OCI-LY7 (cell line): ENCODE measurements at regions not wholly inside any gene's neighbourhood (a gene's known extent, or its start where the extent isn't known, plus 50 kb on each side); places are given as distances from the start of the nearest gene placed in this dataset.

Experiments
- BruUV-seq: library from RNA; stranded (reverse); fragments of 400-500 nt; replicated peaks from 2 replicates; lab custom pipeline; 2021; lab: Mats Ljungman, UMichigan
- CTCF ChIA-PET: fragments of 300-600 bp; sonication (Branson Sonifier 250); formaldehyde crosslinking; loops from one replicate; lab custom pipeline; 2022; ENCODE audit warnings: antibody characterized with exemption; ENCODE audit not compliant: unreplicated experiment; lab: Charles Lee
- POLR2A ChIA-PET: fragments of 300-600 bp; sonication (Branson Sonifier 250); formaldehyde crosslinking; loops from one replicate; lab custom pipeline; 2022; ENCODE audit warnings: antibody characterized with exemption; lab: Charles Lee
- DNase-seq: peaks from one replicate; pipeline ENCODE4 v3.0.0-alpha.2; 2015; ENCODE audit warnings: low spot score
- H2AFZ ChIP-seq: fragments of 200-600 bp; sonication (generic), shearing (Covaris generic); 2 replicates; pipeline ENCODE4 v1.6.1; 2014; ENCODE audit warnings: mild to moderate bottlenecking, antibody characterized with exemption, low read length, moderate library complexity
- H3K27ac ChIP-seq: fragments of 200-600 bp; sonication (generic); 2 replicates; pipeline ENCODE4 v1.5.1; 2014; ENCODE audit warnings: mixed run types, low read depth, mild to moderate bottlenecking, moderate library complexity, low read length, inconsistent platforms; ENCODE audit not compliant: poor library complexity, severe bottlenecking
- H3K36me3 ChIP-seq: fragments of 200-600 bp; sonication (generic); 2 replicates; pipeline ENCODE4 v1.6.1; 2014; ENCODE audit warnings: mild to moderate bottlenecking, antibody characterized with exemption, low read length, moderate library complexity, mixed read lengths; ENCODE audit not compliant: insufficient read depth
- H3K4me1 ChIP-seq: fragments of 200-600 bp; sonication (generic); 2 replicates; pipeline ENCODE4 v1.5.1; 2014; ENCODE audit warnings: mild to moderate bottlenecking, low read length; ENCODE audit not compliant: insufficient read depth, poor library complexity, severe bottlenecking
- H3K4me2 ChIP-seq: fragments of 200-600 bp; sonication (generic); 2 replicates; pipeline ENCODE4 v1.6.1; 2014; ENCODE audit warnings: mild to moderate bottlenecking, low read length
- H3K4me3 ChIP-seq: fragments of 200-600 bp; sonication (generic); 2 replicates; pipeline ENCODE4 v1.5.1; 2014; ENCODE audit warnings: mild to moderate bottlenecking, low read depth, low read length; ENCODE audit not compliant: poor library complexity, severe bottlenecking
- H3K79me2 ChIP-seq: fragments of 200-600 bp; sonication (generic); 2 replicates; pipeline ENCODE4 v1.6.1; 2016; ENCODE audit warnings: low read depth, mild to moderate bottlenecking, low read length, moderate library complexity, mixed read lengths; ENCODE audit not compliant: insufficient read depth
- H3K9me2 ChIP-seq: fragments of 200-600 bp; sonication (generic); 2 replicates; pipeline ENCODE4 v1.6.1; 2016; ENCODE audit warnings: mild to moderate bottlenecking, low read length, mixed read lengths; ENCODE audit not compliant: insufficient read depth
- H3K9me3 ChIP-seq: fragments of 200-600 bp; sonication (generic); 2 replicates; pipeline ENCODE4 v1.6.1; 2014; ENCODE audit warnings: mild to moderate bottlenecking, mixed run types, low read length, mixed read lengths
- H4K20me1 ChIP-seq: fragments of 200-600 bp; sonication (generic); 2 replicates; pipeline ENCODE4 v1.6.1; 2014; ENCODE audit warnings: mild to moderate bottlenecking, antibody characterized with exemption, low read length, moderate library complexity, mixed read lengths; ENCODE audit not compliant: insufficient read depth
- CTCF ChIP-seq: fragments of 200-600 bp; sonication (generic); conservative IDR thresholded peaks from 2 replicates; pipeline ENCODE4 v1.5.1; 2014; ENCODE audit warnings: mild to moderate bottlenecking, antibody characterized with exemption, low read length, moderate library complexity, mixed read lengths
- EZH2phosphoT487 ChIP-seq: fragments of 200-600 bp; sonication (generic); IDR thresholded peaks from 2 replicates; pipeline ENCODE4 v1.6.1; 2018; ENCODE audit warnings: low read depth, borderline replicate concordance, mild to moderate bottlenecking, mixed run types, antibody characterized with exemption, low read length, moderate library complexity, mixed read lengths
- intact Hi-C: fragments of 100-400 bp; cut with micrococcal nuclease; formaldehyde crosslinking; loops from one replicate; pipeline ENCODE4 v1.10.0; 2022; ENCODE audit not compliant: unreplicated experiment

- ChIA-PET CTCF (no interaction called here), POLR2A (no interaction called here)
- intact Hi-C loops: no loop called here
- Histone ChIP-seq H2AFZ (no peak overlapping the region), H3K4me3 (no peak overlapping the region), H3K27ac (no peak overlapping the region), H3K9me3 (no peaks in the 10 kb centered on the region), H3K9me2 (no peaks in the 10 kb centered on the region), H3K4me1 (no peaks in the 10 kb centered on the region), H3K4me2 (no peak overlapping the region), H3K36me3 (no peaks in the 10 kb centered on the region), H4K20me1 (no peaks in the 10 kb centered on the region), H3K79me2 (no peaks in the 10 kb centered on the region)
- DNase-seq: no peak
- TF ChIP-seq CTCF (no peak), EZH2phosphoT487 (no peak)
- BruUV-seq: no TSS peak
These were observed 57.2 kb upstream of the GATA6 start for GRCh38 chr18:22112215-22112614.

- CTCF ChIA-PET: interaction anchor here (0.6 kb wide), 1 partner anchor 129 kb away, joined by 3 read pairs; no protein-coding TSS in a partner anchor
- POLR2A ChIA-PET: no interaction called here
- H2AFZ ChIP-seq: no peak overlapping the region
- H3K4me3 ChIP-seq: no peak overlapping the region
- H3K4me2 ChIP-seq: no peak overlapping the region
- H3K9me2 ChIP-seq: no peaks in the 10 kb centered on the region
- DNase-seq: no peak
- H4K20me1 ChIP-seq: no peaks in the 10 kb centered on the region
- H3K36me3 ChIP-seq: no peaks in the 10 kb centered on the region
- intact Hi-C loops: no loop called here
- H3K27ac ChIP-seq: no peak overlapping the region
- BruUV-seq: no TSS peak
- no peaks in the 10 kb centered on the region for H3K4me1 ChIP-seq
- no peaks in the 10 kb centered on the region for H3K9me3 ChIP-seq
- TF ChIP-seq CTCF: no peak
- TF ChIP-seq EZH2phosphoT487: no peak
- no peaks in the 10 kb centered on the region for H3K79me2 ChIP-seq
These were observed 56.1 kb upstream of the GATA6 start for GRCh38 chr18:22113144-22113844.
